ENCODE measurements at regions not wholly inside any gene's neighbourhood (a gene's known extent, or its start where the extent isn't known, plus 50 kb on each side); places are given as distances from the start of the nearest gene placed in this dataset.
"Not testable (repeated sequence)": the region's sequence is repeated elsewhere in the genome, so short reads cannot be mapped to it uniquely, and the experiment has no call there.

GRCh38 chr16:29319726-29320125, 86.8 kb downstream of the NPIPB11 start:
- TF ChIP-seq POLR2A (IDR thresholded peaks at IDR 0.05), result no peak
- TF ChIP-seq, protein P1, sequence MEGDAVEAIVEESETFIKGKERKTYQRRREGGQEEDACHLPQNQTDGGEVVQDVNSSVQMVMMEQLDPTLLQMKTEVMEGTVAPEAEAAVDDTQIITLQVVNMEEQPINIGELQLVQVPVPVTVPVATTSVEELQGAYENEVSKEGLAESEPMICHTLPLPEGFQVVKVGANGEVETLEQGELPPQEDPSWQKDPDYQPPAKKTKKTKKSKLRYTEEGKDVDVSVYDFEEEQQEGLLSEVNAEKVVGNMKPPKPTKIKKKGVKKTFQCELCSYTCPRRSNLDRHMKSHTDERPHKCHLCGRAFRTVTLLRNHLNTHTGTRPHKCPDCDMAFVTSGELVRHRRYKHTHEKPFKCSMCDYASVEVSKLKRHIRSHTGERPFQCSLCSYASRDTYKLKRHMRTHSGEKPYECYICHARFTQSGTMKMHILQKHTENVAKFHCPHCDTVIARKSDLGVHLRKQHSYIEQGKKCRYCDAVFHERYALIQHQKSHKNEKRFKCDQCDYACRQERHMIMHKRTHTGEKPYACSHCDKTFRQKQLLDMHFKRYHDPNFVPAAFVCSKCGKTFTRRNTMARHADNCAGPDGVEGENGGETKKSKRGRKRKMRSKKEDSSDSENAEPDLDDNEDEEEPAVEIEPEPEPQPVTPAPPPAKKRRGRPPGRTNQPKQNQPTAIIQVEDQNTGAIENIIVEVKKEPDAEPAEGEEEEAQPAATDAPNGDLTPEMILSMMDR (IDR thresholded peaks at IDR 0.05 in 4 of 5, conservative IDR thresholded peaks at IDR 0.05 in 1 of 5), result no peak
- no peak overlapping the region for H3K4me3 ChIP-seq
- in situ Hi-C loops (cut with MboI; ENCODE audit: low sequenced_read_pairs in 4 of 4) (no loop called here), intact Hi-C loops (cut with DNase I; ENCODE audit: low total_unique reads) (no loop called here)
- no peaks in the 10 kb centered on the region for H3K4me1 ChIP-seq
- H3K9me3 ChIP-seq, result no peaks in the 10 kb centered on the region
- no peaks in the 10 kb centered on the region for H3K27me3 ChIP-seq
- ATAC-seq (no peak), DNase-seq (no peak)
- no peak overlapping the region for H3K27ac ChIP-seq
- H3K36me3 ChIP-seq, result no peaks in the 10 kb centered on the region

DNA sequence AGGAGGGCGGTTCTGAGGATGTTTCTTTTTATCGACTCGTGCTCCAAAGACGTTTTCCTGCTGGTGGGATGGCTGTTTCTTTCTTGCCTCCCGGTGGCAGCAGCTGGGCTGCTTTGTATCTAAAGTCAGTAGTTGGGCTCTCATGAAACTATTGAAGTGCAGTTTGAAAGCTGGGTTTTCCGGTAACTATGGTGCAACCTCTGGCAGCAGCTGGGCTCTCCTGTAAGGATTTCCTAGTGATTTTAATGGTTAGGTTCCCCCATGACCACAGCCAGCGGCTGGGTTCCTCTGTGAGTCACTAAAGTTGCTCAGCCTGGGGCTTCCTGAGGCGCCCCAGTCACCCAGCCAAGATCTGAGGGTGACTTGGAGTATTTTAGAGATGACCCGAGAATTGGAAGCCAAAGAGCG, 87.9 kb downstream of the NPIPB11 start:
- intact Hi-C loops (cut with DNase I; ENCODE audit: low total_unique reads); H3K27ac ChIP-seq; H3K36me3 ChIP-seq; H3K27me3 ChIP-seq; in situ Hi-C loops (cut with MboI; ENCODE audit: low sequenced_read_pairs in 4 of 4); H3K4me3 ChIP-seq; H3K9me3 ChIP-seq; H3K4me1 ChIP-seq: not testable (repeated sequence)
- DNase-seq (peak in 1 of 2 donors; percentile 31), ATAC-seq (peak in 1 of 2 donors; percentile 40)

DNA sequence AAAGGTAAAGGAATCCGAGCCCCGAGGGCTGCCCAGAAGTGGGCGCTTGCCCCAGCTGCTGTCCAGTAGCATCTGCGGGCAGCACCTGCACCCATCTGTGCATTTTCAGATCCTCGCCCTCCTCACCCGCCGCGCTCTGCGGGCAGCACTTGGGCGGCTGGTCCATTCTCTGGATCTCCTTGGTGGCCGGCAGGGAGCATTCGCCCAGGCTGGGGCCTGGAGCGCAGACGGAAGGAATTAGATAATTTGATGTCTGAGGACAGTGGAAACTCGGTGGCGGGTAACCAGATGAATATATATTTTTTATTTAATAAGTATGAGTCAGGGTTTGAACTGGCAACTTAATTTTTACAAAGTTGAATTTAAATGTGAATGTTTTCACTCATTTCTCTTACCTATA, 88.5 kb downstream of the NPIPB11 start:
- TF ChIP-seq, protein P1 (IDR thresholded peaks at IDR 0.05 in 4 of 5, conservative IDR thresholded peaks at IDR 0.05 in 1 of 5), result no peak
- TF ChIP-seq POLR2A (IDR thresholded peaks at IDR 0.05), result no peak
- no peak for ATAC-seq
- intact Hi-C loops (cut with DNase I; ENCODE audit: low total_unique reads), result no loop called here
- Histone ChIP-seq H3K27me3 (no peaks in the 10 kb centered on the region), H3K4me1 (no peaks in the 10 kb centered on the region), H3K4me3 (no peak overlapping the region), H3K9me3 (no peaks in the 10 kb centered on the region), H3K27ac (no peak overlapping the region), H3K36me3 (no peaks in the 10 kb centered on the region)
- in situ Hi-C loops (cut with MboI; ENCODE audit: low sequenced_read_pairs in 4 of 4), result no loop called here
- no peak for DNase-seq

DNA sequence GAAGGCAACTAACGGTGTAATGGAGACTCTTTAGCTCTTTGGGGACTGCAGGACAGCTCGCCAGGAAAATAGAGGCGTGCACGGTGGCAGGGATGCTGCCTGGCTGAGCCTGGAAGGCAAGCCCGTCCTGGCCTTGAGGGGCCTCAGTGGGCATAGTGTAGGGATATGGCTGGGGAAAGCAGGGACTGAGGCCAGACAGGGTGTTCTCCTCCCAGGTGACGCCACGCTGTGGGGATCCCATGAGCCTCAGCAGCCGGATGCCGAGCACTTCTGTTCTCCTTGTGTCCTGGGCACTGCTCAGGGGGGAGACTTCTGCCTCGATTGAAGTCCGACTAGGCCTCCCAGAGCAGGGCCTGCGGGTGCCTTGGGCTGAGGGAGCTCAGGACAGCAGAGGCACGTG, 89.2 kb downstream of the NPIPB11 start:
- H3K4me1 ChIP-seq, result no peaks in the 10 kb centered on the region
- H3K36me3 ChIP-seq, result no peaks in the 10 kb centered on the region
- DNase-seq (no peak), ATAC-seq (no peak)
- no peaks in the 10 kb centered on the region for H3K9me3 ChIP-seq
- H3K27ac ChIP-seq, result no peak overlapping the region
- in situ Hi-C loops (cut with MboI; ENCODE audit: low sequenced_read_pairs in 4 of 4), result no loop called here
- no peak overlapping the region for H3K4me3 ChIP-seq
- H3K27me3 ChIP-seq, result no peaks in the 10 kb centered on the region
- intact Hi-C loops (cut with DNase I; ENCODE audit: low total_unique reads), result no loop called here
- TF ChIP-seq POLR2A (IDR thresholded peaks at IDR 0.05), result no peak
- TF ChIP-seq, protein P1 (IDR thresholded peaks at IDR 0.05 in 4 of 5, conservative IDR thresholded peaks at IDR 0.05 in 1 of 5), result no peak

DNA sequence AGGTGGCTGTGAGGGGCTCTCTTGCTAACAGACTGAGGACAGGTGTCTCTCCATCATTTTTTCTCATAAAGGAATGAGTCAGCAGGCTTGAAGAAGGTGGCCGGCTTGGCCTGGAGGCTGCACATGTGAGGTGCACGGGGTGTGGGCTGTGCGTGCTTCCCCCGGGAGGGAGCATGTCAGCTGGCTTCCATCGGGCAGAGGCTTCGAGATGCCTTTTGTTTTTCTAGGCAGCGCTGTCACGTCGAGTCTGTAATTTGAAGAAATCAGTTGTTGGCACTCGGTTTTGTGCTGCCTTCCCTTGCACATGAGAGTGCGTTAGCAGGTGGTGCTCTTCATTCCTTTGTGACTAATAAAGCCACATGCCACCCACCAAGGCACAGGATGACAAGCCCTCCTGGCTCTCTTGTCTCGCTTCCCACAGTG, 89.7 kb downstream of the NPIPB11 start:
- Histone ChIP-seq H3K27me3 (no peaks in the 10 kb centered on the region), H3K27ac (no peak overlapping the region), H3K4me3 (no peak overlapping the region), H3K36me3 (no peaks in the 10 kb centered on the region), H3K9me3 (no peaks in the 10 kb centered on the region), H3K4me1 (no peaks in the 10 kb centered on the region)
- ATAC-seq (peak in 1 of 2 donors; percentile 6), DNase-seq (no peak)
- no peak for TF ChIP-seq POLR2A (IDR thresholded peaks at IDR 0.05)
- TF ChIP-seq, protein P1 (IDR thresholded peaks at IDR 0.05 in 4 of 5, conservative IDR thresholded peaks at IDR 0.05 in 1 of 5), result no peak
- intact Hi-C loops (cut with DNase I; ENCODE audit: low total_unique reads) (no loop called here), in situ Hi-C loops (cut with MboI; ENCODE audit: low sequenced_read_pairs in 4 of 4) (no loop called here)

All from gastrocnemius medialis (tissue), 4 donors.